Amniotic epithelial cell (primary cell): ENCODE measurements at regions not wholly inside any gene's neighbourhood (a gene's known extent, or its start where the extent isn't known, plus 50 kb on each side); places are given as distances from the start of the nearest gene placed in this dataset.
"Not testable (repeated sequence)": the region's sequence is repeated elsewhere in the genome, so short reads cannot be mapped to it uniquely, and the experiment has no call there.

Experiments
- DNase-seq: peaks from one replicate; pipeline ENCODE4 v3.0.0-alpha.2; 2010; ENCODE audit warnings: low read depth

DNA sequence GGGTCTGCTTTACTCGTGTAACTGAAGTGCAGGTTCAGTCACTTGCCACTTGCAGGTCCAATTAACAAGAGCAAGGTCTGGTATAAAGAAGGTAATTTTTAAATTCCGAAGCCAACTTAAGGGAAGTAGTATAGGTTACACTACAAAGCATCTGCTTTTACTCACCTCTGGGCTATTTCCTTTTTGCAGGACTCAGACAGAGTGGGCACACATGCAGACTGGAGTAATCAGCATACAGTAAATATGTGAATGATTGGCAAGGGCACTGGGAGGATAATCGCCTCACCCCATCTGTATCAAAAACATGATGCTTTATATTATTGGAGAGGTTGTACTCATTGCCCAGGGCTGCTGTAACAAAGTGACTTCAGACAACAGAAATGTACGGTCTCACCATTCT, 160.1 kb upstream of the CDH5 start:
- no peak for DNase-seq

DNA sequence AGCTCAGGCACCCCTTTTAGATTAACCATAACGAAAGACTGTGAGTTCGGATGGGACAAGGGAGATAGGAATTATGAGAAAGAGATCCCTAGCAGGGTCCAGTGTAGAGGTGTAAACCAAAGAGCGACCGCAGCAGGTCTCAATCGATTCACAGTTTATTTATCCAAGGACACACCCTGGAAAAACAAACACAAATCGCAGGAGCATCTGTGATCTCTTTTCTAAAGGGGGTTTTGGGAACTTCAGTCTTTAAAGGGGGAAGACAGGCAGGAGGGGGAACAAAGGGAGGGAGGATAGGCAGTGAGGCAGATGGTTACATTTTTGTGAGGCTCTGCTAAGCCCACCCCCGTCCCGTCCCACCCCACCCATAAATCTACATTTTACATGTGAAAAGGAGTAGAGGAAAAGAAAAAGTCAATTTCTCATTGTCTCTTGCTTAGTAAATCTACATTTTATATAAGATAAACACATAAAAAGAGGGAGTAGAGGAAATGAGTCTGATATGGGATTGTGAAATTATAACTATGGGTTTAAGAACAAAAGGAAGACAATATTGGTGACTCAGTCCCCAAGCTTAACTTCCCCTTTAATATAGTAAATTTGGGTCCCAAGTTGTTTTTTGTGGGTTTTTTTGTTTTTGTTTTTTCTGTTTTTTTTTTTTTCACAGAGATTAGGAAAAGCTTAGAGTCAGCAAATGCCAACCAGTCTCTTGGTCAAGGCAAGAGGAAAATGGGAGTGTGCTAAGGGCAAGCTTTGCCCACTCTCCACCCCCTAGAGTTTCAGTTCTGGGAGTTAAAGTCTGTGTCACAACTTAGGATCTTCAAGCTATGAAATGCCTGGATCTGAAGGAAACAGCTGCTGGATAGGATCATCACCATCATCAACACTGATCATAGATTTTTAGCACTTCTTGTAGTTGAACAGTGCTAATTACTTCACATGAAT, 160.9 kb upstream of the CDH5 start:
- peak; percentile 37 for DNase-seq

DNA sequence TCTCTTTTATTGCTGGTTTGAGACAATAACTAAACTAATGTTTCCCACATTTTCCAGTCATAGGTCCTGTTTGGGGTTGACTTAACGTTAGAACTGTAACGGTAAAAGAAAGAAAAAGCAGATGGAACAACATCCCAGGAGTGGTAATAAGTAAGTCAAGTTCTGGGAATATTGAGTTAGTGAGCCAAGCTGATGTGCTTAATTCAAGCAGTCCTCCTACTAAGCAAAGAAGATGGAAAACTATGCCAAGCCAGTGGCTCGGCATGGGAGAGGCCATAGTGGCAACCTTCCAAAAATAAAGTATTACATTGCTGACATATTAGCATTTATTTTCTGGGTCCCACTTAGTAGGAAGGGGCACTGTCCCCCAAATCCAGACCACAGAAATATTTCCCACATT, 161.7 kb upstream of the CDH5 start:
- peak; percentile 71 for DNase-seq

DNA sequence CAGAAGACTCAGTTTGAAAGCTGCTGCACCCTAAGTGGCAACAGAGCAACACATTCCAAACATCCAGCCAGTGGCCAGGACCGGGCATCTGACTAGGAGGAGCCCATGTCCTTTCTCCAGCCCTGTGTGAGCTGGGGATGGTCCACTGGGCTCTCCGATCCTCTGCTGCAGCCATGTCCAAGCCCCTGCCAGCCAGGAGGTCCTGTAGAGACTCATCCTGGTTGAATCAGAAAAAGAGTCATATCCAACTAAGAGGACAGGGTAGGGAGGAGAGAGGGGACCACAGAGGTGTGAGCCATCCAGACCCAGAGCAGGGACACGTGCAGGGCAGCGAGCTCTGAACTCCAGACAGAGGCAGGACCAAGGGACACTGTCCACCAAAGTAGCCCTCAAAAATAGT, 163.0 kb upstream of the CDH5 start:
- DNase-seq, result no peak

DNA sequence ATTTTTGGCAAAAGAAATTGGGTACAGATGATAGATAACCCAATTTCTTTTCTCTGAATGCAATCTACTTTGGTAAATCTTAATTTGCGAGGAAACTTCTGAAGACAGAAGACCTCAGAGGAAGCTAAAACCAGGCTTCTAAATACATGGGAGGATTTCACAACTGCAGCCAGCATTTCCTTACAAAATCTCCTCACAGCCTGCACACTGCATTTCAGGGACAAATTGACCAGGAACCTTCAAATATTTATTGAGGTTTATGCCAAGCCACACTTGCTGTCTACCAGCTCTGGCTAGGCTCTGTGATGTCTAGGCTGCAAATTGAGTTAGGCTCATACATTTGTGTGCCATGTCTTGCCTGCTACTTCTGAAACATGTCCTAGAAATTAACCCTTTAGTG, 167.3 kb upstream of the CDH5 start:
- peak; percentile 68 for DNase-seq

DNA sequence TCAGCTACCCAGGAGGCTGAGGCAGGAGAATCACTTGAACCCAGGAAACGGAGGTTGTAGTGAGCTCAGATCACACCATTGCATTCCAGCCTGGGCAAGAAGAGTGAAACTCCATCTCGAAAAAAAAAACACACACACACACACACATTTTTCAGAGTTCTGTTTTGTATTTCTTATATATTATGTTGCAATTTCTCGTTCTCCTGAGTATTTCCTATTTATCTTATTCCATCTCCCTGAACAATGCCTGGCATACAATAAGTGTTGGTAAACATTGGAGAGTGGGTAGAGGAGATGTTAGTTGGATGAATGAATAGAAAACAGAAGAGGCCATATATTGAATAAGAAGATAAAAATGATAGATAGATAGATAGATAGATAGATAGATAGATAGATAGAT, 167.8 kb upstream of the CDH5 start:
- DNase-seq, result no peak

DNA sequence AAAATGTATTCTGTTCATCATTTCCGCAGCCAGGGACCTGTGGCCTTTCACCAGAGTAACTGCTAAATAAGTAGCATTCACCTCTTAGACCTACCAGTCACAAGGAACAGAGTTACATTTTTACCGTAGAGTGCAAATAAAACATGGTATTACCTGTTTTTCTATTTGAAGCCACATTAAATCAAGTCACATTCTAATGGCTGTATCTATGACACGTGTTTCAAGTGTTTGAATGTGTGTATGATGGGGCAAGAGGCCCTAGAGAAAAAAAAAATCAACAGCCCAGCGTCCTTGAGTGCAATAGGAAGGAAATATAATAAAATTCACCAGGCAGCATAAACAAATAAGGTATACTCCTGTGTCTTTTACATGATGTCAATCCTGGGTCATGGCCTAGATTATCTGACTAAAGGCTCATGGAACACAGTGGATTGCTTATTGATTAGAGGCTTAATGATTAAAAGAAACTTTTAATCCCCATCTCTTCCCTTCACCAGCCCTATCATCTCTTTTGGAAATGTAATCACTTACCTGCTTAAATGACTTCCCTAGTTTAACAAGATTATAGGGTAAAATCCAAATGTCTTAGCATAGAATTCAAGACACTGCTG, 168.7 kb upstream of the CDH5 start:
- no peak for DNase-seq

DNA sequence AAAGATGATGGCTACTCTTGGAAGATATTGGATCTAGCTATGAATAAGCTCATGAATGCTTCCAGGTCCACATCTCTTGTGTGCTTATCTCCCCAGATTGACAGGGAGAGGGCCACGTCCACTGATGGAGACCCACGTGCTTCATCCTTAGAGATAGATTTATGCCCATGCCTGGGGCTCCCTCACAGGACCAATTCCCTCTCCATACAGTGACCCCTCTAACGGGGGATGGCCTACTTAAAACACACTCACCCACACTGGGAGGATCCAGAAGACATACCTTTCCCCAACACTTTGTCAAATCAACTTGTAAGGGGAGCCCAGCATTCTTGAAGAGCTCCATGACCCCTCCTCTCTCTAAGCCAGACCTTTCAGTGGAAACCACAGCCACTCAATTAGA, 169.7 kb upstream of the CDH5 start:
- DNase-seq, result no peak

DNA sequence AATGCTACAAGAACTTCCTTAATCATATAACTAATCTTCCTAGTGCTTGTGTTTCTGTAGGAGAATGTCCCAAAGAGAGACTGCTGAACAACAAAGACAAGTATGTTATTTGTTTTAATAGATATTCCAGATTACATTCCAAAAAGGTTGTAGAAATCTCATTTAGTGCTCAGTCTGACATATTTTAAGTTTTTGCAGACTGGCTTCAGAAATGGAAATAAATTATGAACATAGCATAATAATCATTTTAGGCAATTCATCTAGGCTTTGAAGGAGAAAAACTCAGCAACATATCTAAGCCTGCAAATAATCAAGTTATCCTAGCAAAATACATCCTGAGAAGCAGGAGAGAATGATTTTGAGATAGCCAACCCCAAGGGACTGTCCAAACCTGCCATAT, 171.6 kb upstream of the CDH5 start:
- DNase-seq, result peak; percentile 46

DNA sequence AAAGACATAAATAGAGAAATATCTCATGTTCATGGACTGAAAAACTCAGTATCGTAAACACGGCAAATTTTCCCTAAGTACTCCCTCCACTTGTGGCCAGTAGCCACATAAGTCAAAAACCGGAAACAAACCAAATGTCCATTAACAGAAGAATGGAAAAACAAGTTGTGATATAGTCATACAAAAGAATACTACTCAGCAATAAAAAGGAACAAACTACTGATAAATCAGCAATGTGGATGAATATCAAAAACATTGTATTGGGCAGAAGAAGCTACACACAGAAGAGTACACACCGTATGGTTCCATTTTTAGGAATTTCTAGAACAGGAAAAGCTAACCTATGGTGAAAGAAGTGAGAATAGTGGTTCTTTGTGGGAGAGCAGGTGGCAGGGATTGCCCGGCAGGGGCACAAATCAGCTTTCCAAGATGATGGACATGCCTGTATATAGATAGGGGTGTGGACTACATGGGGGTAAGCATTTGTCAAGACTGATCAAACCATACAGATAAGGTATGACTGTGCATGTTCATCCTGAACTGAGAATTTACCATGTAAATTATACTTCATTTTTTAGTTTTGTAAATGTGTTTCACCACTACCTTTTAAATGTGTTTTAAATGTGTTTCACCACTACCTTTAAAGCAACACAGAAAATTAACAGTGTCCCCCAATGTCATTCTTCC, 172.8 kb upstream of the CDH5 start:
- no peak for DNase-seq

DNA sequence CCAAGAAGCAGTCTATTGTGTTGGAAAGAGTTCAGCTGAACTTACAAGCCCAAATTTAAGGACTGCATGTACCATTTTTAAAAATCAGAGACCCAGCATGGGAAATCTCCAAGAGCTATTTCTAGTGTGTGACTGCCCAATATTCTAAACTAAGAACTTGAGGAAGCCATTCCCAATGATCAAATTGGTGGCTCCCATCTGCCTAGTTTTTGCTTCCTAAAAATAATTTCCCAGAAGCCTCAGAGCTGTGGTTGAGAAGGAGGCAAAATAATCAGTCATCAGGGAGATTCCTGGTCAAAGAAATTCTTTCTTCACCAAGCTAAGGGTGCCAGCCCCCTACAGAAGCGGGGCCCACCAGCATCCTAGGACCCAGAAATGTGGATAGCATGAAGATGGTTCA, 176.1 kb upstream of the CDH5 start:
- DNase-seq, result no peak

DNA sequence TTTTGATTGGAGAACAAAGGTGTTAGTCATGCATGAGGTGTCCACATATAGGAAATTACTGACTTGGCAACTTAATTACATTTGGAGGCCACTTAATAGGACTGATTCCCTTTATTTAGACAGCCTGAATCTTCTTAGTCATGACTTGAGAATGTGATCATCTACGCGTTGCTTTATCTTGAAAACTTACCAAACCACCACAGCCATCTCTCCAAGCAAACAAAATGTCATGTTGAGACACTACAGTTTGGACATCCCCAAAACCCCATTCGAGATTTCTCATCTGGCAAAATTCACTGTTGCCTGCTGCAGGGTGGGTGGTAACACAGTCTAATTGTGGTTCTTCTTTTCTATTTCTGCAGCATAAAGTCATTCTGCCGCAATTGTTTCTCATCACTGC, 176.5 kb upstream of the CDH5 start:
- peak; percentile 80 for DNase-seq

DNA sequence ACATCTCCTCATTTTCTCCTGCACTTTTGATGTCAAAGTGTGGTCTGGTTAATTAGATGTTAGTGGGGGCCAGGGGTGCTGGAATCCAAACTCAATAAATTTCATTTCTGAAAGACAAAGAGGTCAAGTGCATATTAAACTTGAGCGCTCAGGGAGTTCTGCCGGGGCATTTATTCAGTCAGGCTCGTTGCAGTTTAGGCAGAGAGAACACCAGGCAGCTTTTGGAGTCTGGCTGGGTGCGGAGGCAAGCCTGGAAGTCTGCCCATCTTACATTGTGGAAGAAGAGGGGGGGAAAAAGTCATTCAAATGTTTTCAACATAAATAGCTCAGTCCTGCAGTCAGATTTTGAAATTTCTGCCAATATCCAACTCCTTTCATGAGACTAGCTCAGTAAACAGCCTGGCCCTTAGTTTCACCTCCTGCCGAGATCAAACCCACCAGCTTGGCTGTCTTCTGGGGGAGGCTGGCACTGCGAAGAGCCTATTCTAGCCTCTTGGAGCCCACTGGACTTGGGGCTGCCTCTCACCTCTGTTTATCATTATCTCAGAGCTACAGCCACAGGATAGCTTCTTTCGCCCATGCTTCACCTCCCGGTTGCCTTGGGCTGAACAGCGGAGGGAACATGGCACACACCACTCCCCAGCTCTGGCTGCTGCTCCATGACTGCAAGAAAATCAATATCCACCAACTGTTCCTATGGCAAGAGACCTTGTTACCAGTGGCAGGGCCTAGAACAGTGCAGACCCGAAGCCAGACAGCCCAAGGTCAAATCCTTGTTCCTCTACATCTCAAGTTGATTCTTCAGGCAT, 177.4 kb upstream of the CDH5 start:
- DNase-seq, result no peak

DNA sequence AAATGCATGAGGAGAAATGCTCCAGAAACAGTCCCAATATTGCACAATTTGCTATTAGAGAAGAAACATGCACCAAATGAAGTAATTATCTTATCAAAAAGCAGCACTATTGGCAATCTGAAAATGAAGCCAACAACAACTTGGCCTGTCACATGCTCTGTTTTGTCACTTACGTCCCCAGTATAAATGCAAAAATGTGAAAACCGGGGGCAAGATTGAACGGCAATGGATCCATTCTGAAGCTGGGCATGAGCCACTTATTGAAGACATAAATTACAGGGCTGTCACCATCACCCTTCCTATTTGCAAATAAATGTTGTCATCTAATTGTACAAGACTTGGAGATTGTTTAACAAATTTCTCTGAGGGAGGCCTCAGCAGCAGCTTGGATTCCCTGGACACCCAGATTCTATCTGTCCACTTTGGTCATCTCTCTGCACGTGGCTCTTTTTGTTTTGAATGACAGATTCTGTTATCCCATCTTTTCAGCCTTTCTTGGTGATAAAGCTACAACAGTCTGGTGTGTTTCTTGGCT, 180.2 kb upstream of the CDH5 start:
- DNase-seq, result no peak

DNA sequence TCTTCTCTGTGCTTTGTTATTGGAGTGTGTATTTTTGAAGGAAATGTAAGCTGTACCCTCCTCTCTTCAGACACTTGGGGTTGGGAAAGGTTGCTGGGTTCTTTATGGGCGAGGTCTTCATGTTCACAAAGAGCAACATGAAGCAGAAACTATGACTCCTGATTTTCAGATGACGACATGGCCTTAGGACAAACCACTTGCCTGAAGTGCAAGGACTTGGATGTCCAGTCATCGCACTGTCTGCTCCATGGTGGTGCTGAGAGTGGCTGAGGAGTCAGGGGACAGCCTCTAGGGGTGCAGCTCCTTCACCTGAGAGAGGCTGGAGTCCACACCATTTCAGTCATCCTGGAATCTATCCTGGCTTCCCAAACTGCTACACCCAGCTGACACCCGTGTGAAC, 183.9 kb upstream of the CDH5 start:
- no peak for DNase-seq

DNA sequence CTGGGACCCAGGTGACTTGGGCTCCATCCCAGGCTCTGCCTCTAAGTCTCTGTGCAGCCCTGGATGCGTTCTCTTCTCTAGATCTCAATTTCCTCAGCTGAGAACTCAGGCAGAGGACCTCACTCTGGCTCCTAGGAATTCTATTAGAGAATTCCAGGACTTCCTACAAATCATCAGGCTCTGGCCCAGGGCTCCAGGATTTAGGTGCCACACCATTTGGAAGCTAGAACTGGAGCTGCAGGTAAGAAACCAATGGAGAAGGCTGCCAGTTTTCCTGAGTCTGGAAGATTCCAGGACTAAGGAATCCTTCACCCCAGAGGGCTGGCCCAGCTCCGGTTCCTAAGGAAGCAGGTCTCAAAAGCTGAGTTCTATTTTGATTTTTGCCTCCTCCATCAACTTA, 189.8 kb upstream of the CDH5 start:
- no peak for DNase-seq

DNA sequence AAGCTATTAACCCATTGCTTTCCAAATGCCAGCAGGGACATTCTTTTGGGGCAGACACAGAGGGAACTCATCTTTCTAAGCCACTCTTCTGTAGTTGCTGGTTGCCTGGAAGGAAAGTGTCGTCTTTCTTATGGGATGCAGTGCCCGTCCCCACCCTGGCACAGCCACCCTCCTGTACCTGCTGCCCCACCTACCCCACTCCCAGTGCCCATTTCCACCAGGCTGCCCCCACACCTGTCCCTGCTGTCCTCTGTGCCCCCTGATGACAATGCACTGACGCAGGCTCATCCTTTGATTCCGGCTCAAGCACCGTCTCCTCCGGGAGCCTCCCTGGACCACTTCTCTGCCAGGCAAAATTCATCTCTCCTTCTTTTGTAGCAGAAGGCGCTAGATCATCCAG, 190.4 kb upstream of the CDH5 start:
- DNase-seq, result no peak

DNA sequence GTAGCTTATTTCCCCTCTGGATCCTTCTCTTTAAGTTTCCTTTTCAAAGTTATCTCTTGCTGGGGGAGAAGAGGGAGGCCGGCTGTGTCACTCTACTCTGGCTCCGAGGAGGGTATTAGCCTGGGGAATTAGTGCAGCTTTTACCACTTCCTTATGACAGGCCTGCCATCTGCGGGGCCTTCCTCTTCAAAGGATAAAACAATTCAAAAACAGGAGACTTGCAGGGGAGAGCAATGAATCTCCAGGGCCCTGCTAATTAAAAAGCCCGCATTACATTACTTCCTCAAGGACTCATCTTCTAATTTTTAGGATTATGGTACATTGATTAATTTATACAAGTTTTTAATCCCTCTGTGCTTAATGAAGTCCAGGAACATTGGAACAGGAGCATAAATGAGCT, 190.9 kb upstream of the CDH5 start:
- no peak for DNase-seq

DNA sequence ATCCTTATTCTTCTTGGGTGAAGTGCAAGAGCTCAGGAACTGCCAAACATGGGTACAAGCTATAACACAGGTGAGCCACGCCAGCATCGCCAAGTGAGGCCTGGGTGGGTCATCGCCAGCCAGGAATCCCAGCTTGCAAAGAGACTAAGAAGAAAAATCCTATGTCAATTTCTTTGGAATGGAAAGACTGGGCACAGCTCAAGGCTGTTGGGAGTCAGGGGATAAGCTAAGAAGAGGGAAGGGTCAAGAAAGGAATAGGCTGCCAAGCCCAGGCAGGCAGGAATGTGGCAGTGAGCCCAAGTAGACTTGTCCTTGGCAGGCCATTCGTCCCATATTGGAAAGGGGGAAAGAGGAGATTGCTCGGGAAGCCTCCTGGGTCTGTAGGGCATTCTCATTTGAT, 191.4 kb upstream of the CDH5 start:
- no peak for DNase-seq

DNA sequence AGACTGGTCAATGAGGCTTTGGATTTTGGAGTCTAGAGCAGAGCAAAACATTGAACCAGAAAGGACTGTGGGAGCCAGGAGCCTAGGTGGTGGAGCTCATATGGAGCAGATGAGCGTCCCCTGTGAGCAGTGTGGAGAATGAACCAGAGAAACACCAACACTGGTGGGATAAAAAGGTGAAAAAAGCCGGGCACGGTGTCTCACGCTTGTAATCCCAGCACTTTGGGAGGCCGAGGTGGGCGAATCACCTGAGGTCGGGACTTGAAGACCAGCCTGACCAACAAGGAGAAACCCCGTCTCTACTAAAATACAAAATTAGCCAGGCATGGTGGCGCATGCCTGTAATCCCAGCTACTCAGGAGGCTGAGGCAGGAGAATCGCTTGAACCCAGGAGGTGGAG, 192.7 kb upstream of the CDH5 start:
- not testable (repeated sequence) for DNase-seq

DNA sequence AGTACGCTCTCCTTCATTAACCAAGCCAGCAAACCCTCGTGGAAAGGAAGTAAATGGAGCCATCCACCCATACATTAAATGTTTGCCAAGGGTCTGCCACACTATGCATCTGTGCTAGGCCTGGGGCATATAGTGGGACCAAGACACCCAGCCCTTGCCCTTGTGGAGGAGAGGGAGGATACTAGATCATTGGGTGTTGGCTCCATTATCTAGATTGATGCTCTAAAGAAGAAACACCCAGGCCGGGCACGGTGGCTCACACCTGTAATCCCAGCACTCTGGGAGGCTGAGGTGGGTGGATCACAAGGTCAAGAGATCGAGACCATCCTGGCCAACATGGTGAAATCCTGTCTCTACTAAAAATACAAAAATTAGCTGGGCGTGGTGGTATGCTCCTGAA, 193.3 kb upstream of the CDH5 start:
- not testable (repeated sequence) for DNase-seq

DNA sequence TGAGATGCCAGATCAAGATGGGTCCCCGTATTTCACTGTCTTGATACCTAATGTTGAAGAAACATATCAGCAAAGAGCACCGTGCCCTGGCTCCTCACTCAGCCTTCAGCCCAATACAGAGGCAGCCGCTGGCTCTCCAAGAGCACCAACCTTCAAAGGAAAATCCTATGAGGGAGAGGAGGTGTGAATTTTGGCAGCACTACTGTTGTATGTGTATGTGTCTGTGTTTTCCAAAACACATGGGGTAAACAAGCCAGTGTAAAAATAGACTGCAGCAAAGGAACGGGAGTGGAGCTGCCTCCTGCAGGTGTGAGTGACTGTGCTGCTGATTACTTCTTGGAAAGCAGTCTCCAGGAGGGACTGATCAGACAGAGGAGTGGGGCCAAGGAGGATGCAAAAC, 194.0 kb upstream of the CDH5 start:
- DNase-seq, result no peak
